ENCODE measurements at regions not wholly inside any gene's neighbourhood (a gene's known extent, or its start where the extent isn't known, plus 50 kb on each side); places are given as distances from the start of the nearest gene placed in this dataset.
"Not testable (repeated sequence)": the region's sequence is repeated elsewhere in the genome, so short reads cannot be mapped to it uniquely, and the experiment has no call there.

DNA sequence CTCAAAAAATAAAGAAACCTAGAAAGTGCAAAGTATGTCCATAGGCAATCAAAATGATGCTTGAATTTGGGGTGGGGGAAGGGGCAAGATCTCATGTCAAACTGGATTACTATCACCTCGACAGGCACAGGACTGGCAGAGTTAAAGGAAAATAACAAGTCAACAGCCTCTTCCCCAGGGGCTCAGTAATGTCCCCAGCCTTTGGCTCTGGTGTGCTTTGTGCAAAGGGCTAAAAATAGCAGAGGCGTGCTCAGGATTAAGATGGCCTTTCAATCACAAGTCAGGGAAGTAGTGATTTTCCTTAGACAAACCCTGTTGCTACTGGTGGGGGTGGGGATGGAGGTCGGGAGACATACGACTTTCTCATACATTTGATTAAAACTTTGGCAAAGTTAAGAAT, 63.5 kb upstream of the OLIG2 start:
- Mint-ChIP-seq H3K27me3 (peaks cover 62% of the 10 kb centered on the region), H3K9me3 (no peaks in the 10 kb centered on the region), H3K27ac (no peak overlapping the region), H3K4me3 (no peak overlapping the region), H3K36me3 (ENCODE audit: low read depth) (no peaks in the 10 kb centered on the region), H3K4me1 (ENCODE audit: low read depth) (no peaks in the 10 kb centered on the region)
- intact Hi-C loops (cut with micrococcal nuclease): no loop called here

DNA sequence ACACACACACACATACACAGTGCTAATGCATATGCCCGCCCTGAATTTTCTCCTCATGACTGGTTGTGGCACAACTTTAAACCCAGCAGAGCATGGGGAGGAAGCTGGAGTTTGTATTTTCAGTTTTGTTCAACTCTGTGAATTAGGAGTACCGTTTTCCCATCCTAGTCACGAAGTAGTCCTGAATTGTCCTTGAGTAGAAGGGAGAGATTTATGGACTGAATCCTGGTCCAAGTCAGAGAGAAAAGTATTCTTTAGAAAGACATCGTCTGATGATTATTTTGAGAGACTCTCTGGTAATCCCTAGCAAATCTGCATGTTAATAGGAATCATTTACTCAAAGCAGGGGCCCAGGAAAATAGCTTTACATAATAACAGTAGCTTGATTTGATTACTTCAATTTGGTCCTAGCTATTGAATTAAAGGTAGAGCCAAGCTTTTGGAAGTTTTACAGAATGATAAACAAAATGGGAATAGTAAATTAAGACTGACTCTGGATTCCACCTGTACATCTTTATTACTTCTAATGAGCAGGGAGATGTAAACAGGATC, 60.5 kb upstream of the OLIG2 start:
- no peaks in the 10 kb centered on the region for H3K36me3 Mint-ChIP-seq (ENCODE audit: low read depth)
- peaks cover 10% of the 10 kb centered on the region for H3K4me1 Mint-ChIP-seq (ENCODE audit: low read depth)
- no peak overlapping the region for H3K4me3 Mint-ChIP-seq
- H3K27me3 Mint-ChIP-seq: peaks cover 41% of the 10 kb centered on the region
- intact Hi-C loops (cut with micrococcal nuclease): no loop called here
- H3K27ac Mint-ChIP-seq: no peak overlapping the region
- no peaks in the 10 kb centered on the region for H3K9me3 Mint-ChIP-seq

DNA sequence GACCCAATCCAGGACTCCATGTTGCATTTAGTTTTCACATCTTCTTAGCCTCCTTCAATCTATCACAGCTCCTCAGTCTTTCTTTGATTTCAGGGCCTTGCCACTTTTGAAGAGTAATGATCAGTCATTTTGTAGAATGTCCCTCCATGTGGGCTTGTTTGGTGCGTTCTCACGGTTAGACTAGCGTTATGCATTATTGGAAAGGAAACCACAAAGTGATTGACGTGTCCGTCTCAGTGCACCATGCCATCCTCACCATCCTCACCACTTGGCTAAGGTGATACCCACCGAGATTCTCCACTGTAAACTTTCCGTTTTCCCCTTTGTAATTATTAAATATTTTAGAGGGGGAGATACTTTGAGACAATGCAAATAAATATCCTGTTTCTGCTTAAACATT, 59.6 kb upstream of the OLIG2 start:
- Mint-ChIP-seq H3K4me3 (no peak overlapping the region), H3K9me3 (no peaks in the 10 kb centered on the region), H3K27me3 (peaks cover 37% of the 10 kb centered on the region), H3K27ac (no peak overlapping the region), H3K36me3 (ENCODE audit: low read depth) (no peaks in the 10 kb centered on the region), H3K4me1 (ENCODE audit: low read depth) (peaks cover 10% of the 10 kb centered on the region)
- intact Hi-C loops (cut with micrococcal nuclease): no loop called here

DNA sequence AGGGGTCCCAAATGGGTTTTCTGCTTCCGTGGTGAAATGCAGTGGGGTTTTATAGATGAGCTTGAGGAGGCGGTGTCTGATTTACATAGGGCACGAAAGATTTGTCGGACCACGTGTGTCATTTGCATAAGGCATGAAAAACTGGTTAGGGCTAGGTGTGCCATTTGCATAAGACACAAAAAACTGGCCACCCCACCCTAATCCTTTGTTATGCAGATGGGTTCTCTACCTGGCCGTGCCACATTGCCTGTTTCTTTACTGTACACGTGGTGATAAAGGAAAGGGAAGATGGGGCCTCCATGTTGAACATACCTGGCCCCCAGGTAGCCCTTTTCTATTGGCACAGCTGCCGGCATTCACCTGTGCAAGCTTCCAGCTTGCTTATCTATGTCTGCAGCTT, 57.6 kb upstream of the OLIG2 start:
- not testable (repeated sequence) for H3K9me3 Mint-ChIP-seq

DNA sequence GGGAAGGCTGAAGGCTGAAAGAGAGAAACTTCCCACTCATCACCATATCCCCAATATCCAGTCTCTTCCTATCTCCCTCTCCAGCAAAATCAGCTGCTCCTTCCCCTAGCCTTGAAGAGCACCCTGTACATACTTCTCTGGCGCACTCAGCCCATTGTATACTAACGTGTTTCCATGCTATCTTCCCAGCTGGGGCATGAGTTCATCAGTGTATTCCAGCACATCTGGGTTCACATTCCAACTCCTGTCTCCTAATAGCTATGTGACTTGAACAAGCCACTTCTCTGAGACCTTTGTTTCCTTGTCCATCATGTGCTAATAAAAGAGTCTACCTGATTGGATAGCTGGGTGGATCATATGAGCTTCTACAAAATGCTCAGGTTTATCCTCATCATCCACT, 51.1 kb upstream of the OLIG2 start:
- H3K4me3 Mint-ChIP-seq: no peak overlapping the region
- peaks cover 18% of the 10 kb centered on the region for H3K4me1 Mint-ChIP-seq (ENCODE audit: low read depth)
- H3K27ac Mint-ChIP-seq: peak overlapping the region; percentile 5
- H3K9me3 Mint-ChIP-seq: no peaks in the 10 kb centered on the region
- intact Hi-C loops (cut with micrococcal nuclease): no loop called here
- no peaks in the 10 kb centered on the region for H3K36me3 Mint-ChIP-seq (ENCODE audit: low read depth)
- peaks cover 10% of the 10 kb centered on the region for H3K27me3 Mint-ChIP-seq

More for the DNA sequence above, 57.6 kb upstream of the OLIG2 start:
- H3K4me3 Mint-ChIP-seq; H3K27ac Mint-ChIP-seq; intact Hi-C loops (cut with micrococcal nuclease); H3K36me3 Mint-ChIP-seq (ENCODE audit: low read depth): not testable (repeated sequence)
- Mint-ChIP-seq H3K27me3 (peaks cover 24% of the 10 kb centered on the region), H3K4me1 (ENCODE audit: low read depth) (peaks cover 10% of the 10 kb centered on the region)

DNA sequence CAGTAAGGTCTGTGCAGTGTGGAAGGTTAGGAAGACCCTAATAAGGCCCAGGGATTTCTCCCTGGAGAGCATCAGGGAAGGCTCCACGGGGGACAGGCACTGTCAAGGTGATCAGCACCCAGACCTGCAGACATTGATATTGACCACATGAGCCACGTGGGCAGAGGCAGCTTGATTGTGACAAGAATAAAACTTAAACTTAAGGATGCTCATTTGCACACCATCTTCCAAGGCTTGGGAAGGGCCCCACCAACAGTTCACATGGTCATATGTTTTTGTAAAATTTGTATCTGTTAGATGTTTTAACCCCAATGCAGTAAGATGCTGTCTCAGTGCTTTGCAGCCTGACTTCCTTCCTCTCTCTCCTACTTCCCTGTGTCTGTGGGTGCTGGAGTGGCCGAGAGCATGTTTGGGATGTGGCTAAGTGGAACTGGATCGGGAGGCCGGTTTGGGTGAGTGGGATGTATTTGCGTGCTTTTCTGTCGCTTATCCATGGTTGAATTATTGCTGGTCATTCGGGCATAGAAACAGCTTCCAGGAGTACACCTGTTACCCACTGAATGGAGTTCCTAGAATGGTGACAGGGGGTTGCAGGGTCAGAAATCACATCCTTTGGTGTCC, 49.8 kb upstream of the OLIG2 start:
- Mint-ChIP-seq H3K4me1 (ENCODE audit: low read depth) (peaks cover 24% of the 10 kb centered on the region), H3K9me3 (no peaks in the 10 kb centered on the region), H3K27ac (no peak overlapping the region), H3K4me3 (no peak overlapping the region), H3K27me3 (peaks cover 10% of the 10 kb centered on the region), H3K36me3 (ENCODE audit: low read depth) (no peaks in the 10 kb centered on the region)
- intact Hi-C loops (cut with micrococcal nuclease): no loop called here

All from dendritic cell treated with granulocyte-macrophage colony-stimulating factor and Interleukin-4, amounts not matched to agents 40 ng/mL and 50 ng/mL, for 4 days (primary cell).